ENCODE measurements at regions not wholly inside any gene's neighbourhood (a gene's known extent, or its start where the extent isn't known, plus 50 kb on each side); places are given as distances from the start of the nearest gene placed in this dataset.
"Not testable (repeated sequence)": the region's sequence is repeated elsewhere in the genome, so short reads cannot be mapped to it uniquely, and the experiment has no call there.

- DNase-seq (ENCODE audit: low read depth, low spot score): no peak
- no peak overlapping the region for H3K4me3 ChIP-seq (ENCODE audit: low read length)
These were observed 99.9 kb upstream of the PRDX6 start for GRCh38 chr1:173377266-173377665.

- DNase-seq (ENCODE audit: low read depth, low spot score): no peak
- no peak overlapping the region for H3K4me3 ChIP-seq (ENCODE audit: low read length)
These were observed 93.8 kb upstream of the PRDX6 start for GRCh38 chr1:173383351-173383750.

GRCh38 chr1:173388352-173388751 lies 88.8 kb upstream of the PRDX6 start:
- H3K4me3 ChIP-seq (ENCODE audit: low read length): no peak overlapping the region

GRCh38 chr1:173392895-173393658 lies 84.1 kb upstream of the PRDX6 start:
- DNase-seq (ENCODE audit: low read depth, low spot score): no peak
- no peak overlapping the region for H3K4me3 ChIP-seq (ENCODE audit: low read length)

More at GRCh38 chr1:173388352-173388751, 88.8 kb upstream of the PRDX6 start:
- no peak for DNase-seq (ENCODE audit: low read depth, low spot score)

GRCh38 chr1:173393659-173394000 lies 83.5 kb upstream of the PRDX6 start:
- no peak for DNase-seq (ENCODE audit: low read depth, low spot score)
- H3K4me3 ChIP-seq (ENCODE audit: low read length): no peak overlapping the region

GRCh38 chr1:173394813-173395212 lies 82.3 kb upstream of the PRDX6 start:
- not testable (repeated sequence) for H3K4me3 ChIP-seq (ENCODE audit: low read length); DNase-seq (ENCODE audit: low read depth, low spot score)

- no peak for DNase-seq (ENCODE audit: low read depth, low spot score)
- no peak overlapping the region for H3K4me3 ChIP-seq (ENCODE audit: low read length)
These were observed 81.4 kb upstream of the PRDX6 start for GRCh38 chr1:173395762-173396161.

GRCh38 chr1:173400387-173400995 lies 76.6 kb upstream of the PRDX6 start:
- no peak for DNase-seq (ENCODE audit: low read depth, low spot score)
- no peak overlapping the region for H3K4me3 ChIP-seq (ENCODE audit: low read length)

GRCh38 chr1:173403996-173404395 lies 73.1 kb upstream of the PRDX6 start:
- no peak overlapping the region for H3K4me3 ChIP-seq (ENCODE audit: low read length)
- DNase-seq (ENCODE audit: low read depth, low spot score): no peak

- no peak overlapping the region for H3K4me3 ChIP-seq (ENCODE audit: low read length)
- DNase-seq (ENCODE audit: low read depth, low spot score): no peak
These were observed 71.9 kb upstream of the PRDX6 start for GRCh38 chr1:173405281-173405680.

- no peak overlapping the region for H3K4me3 ChIP-seq (ENCODE audit: low read length)
- DNase-seq (ENCODE audit: low read depth, low spot score): no peak
These were observed 71.3 kb upstream of the PRDX6 start for GRCh38 chr1:173405834-173406233.

GRCh38 chr1:173406783-173407230 lies 70.3 kb upstream of the PRDX6 start:
- no peak for DNase-seq (ENCODE audit: low read depth, low spot score)
- no peak overlapping the region for H3K4me3 ChIP-seq (ENCODE audit: low read length)

GRCh38 chr1:173407846-173408245 lies 69.3 kb upstream of the PRDX6 start:
- DNase-seq (ENCODE audit: low read depth, low spot score): no peak
- no peak overlapping the region for H3K4me3 ChIP-seq (ENCODE audit: low read length)

- DNase-seq (ENCODE audit: low read depth, low spot score): no peak
- H3K4me3 ChIP-seq (ENCODE audit: low read length): no peak overlapping the region
These were observed 68.2 kb upstream of the PRDX6 start for GRCh38 chr1:173408886-173409285.

- DNase-seq (ENCODE audit: low read depth, low spot score): peak; percentile 84
- H3K4me3 ChIP-seq (ENCODE audit: low read length): no peak overlapping the region
These were observed 67.5 kb upstream of the PRDX6 start for GRCh38 chr1:173409613-173410012.

GRCh38 chr1:173410133-173410793 lies 66.9 kb upstream of the PRDX6 start:
- DNase-seq (ENCODE audit: low read depth, low spot score): peak; percentile 59
- H3K4me3 ChIP-seq (ENCODE audit: low read length): no peak overlapping the region

GRCh38 chr1:173410794-173411236 lies 66.3 kb upstream of the PRDX6 start:
- no peak overlapping the region for H3K4me3 ChIP-seq (ENCODE audit: low read length)
- DNase-seq (ENCODE audit: low read depth, low spot score): no peak

GRCh38 chr1:173411835-173412742 lies 65.0 kb upstream of the PRDX6 start:
- no peak overlapping the region for H3K4me3 ChIP-seq (ENCODE audit: low read length)

GRCh38 chr1:173413271-173413707 lies 63.8 kb upstream of the PRDX6 start:
- no peak for DNase-seq (ENCODE audit: low read depth, low spot score)
- H3K4me3 ChIP-seq (ENCODE audit: low read length): no peak overlapping the region

More at GRCh38 chr1:173411835-173412742, 65.0 kb upstream of the PRDX6 start:
- no peak for DNase-seq (ENCODE audit: low read depth, low spot score)

Measured in Jurkat, Clone E6-1 (cell line).